K562 (cell line): ENCODE measurements at regions not wholly inside any gene's neighbourhood (a gene's known extent, or its start where the extent isn't known, plus 50 kb on each side); places are given as distances from the start of the nearest gene placed in this dataset.

Source experiments
- ATAC-seq: fragments of 200-7000 bp; cut with Tn5 transposase; 3 replicates; pipeline ENCODE4 v1.9.1; 2020; ENCODE audit warnings: moderate library complexity
- BruUV-seq: library from RNA; stranded (reverse); fragments of 400-500 nt; replicated peaks from 2 replicates; lab custom pipeline; 2021; lab: Mats Ljungman, UMichigan
- CTCF ChIA-PET: fragments of 300-600 bp; formaldehyde crosslinking; extraction: SDS; loops from one replicate; lab custom pipeline; 2021; ENCODE audit warnings: low intra/inter-chr PET ratio; lab: Yijun Ruan, JAX
- POLR2A ChIA-PET: fragments of 300-600, 350-650 bp; sonication (Branson Sonifier 250); formaldehyde crosslinking; extraction: SDS; loops from one replicate; lab custom pipeline; 2021; ENCODE audit warnings: antibody characterized with exemption, inconsistent platforms; lab: Yijun Ruan, JAX
- DNase-seq, 4 experiments: peaks; one replicate each; pipeline versions ENCODE4 v3.0.0 to v3.0.0-alpha.2; 2011 to 2018; ENCODE audit warnings: low spot score in 3 of 4, mixed read lengths in 3 of 4; ENCODE audit errors: extremely low read depth in 1 of 4
- FAIRE-seq: peaks from 2 replicates; lab custom pipeline; 2011; peaks lifted over from hg19 to GRCh38; lab: Jason Lieb, UNC
- H2AFZ ChIP-seq: 2 replicates; pipeline ENCODE4 v1.6.0; 2011; ENCODE audit warnings: low read depth, low read length, control low read depth, inconsistent platforms
- H3K27ac ChIP-seq: fragments of 200-600 bp; 3 replicates; pipeline ENCODE4 v1.8.0; 2011; ENCODE audit warnings: low read depth, mild to moderate bottlenecking, control low read depth, inconsistent platforms, low read length, moderate library complexity, mixed read lengths; ENCODE audit errors: extremely low read depth
- H3K27me3 ChIP-seq, 2 experiments: fragments of 300-600 bp in 1 of 2; 2 replicates in 1 of 2; 3 replicates in 1 of 2; pipeline versions ENCODE4 v1.6.0 to v1.8.0; 2011; ENCODE audit warnings: inconsistent platforms in 2 of 2, low read length in 2 of 2, mild to moderate bottlenecking in 1 of 2, mixed read lengths in 1 of 2, moderate library complexity in 1 of 2; ENCODE audit not compliant: control insufficient read depth in 2 of 2, insufficient read depth in 2 of 2
- H3K36me3 ChIP-seq: fragments of 300-600 bp; 3 replicates; pipeline ENCODE4 v1.8.0; 2011; ENCODE audit warnings: mild to moderate bottlenecking, low read length, inconsistent platforms; ENCODE audit not compliant: control insufficient read depth, insufficient read depth
- H3K4me1 ChIP-seq, 2 experiments: fragments of 200-600 bp in 1 of 2; replicated peaks in 1 of 2; 2 replicates in 1 of 2; 3 replicates in 1 of 2; pipeline versions ENCODE4 v1.5.1 to v1.8.0; 2011; ENCODE audit warnings: inconsistent platforms in 2 of 2, low read length in 2 of 2, mild to moderate bottlenecking in 1 of 2, mixed read lengths in 1 of 2, moderate library complexity in 1 of 2; ENCODE audit not compliant: control insufficient read depth in 2 of 2, insufficient read depth in 2 of 2
- H3K4me2 ChIP-seq: 2 replicates; pipeline ENCODE4 v1.6.1; 2011; ENCODE audit warnings: low read length, control low read depth, inconsistent platforms, mixed read lengths; ENCODE audit not compliant: insufficient read depth
- H3K4me3 ChIP-seq: fragments of 200-600 bp; sonication (generic), shearing (Covaris generic); 2 replicates; pipeline ENCODE4 v1.5.1; 2016; ENCODE audit warnings: control low read depth, inconsistent platforms
- H3K79me2 ChIP-seq: fragments of 200-600 bp; 3 replicates; pipeline ENCODE4 v1.8.0; 2011; ENCODE audit warnings: low read length, inconsistent platforms; ENCODE audit not compliant: control insufficient read depth, insufficient read depth
- H3K9ac ChIP-seq, 2 experiments: 2 replicates each; pipeline versions ENCODE4 v1.6.0 to v1.6.1; 2011; ENCODE audit warnings: low read depth in 2 of 2, low read length in 2 of 2, control low read depth in 1 of 2, inconsistent platforms in 1 of 2, mild to moderate bottlenecking in 1 of 2, mixed read lengths in 1 of 2; ENCODE audit not compliant: insufficient read depth in 1 of 2
- H3K9me1 ChIP-seq: one replicate; pipeline ENCODE4 v1.6.0; 2011; ENCODE audit warnings: inconsistent platforms, mild to moderate bottlenecking, low read length, moderate library complexity; ENCODE audit not compliant: control insufficient read depth, insufficient read depth
- H3K9me3 ChIP-seq: replicated peaks from 2 replicates; pipeline ENCODE4 v1.5.1; 2011; ENCODE audit warnings: low read depth, low read length, inconsistent platforms; ENCODE audit not compliant: control insufficient read depth, insufficient read depth
- H4K20me1 ChIP-seq: replicated peaks from 2 replicates; pipeline ENCODE4 v1.6.1; 2011; ENCODE audit warnings: low read length, inconsistent platforms, mixed read lengths; ENCODE audit not compliant: control insufficient read depth, insufficient read depth
- ATF2 ChIP-seq: sonication (generic); formaldehyde crosslinking; IDR thresholded peaks from 2 replicates; pipeline ENCODE4 v1.8.1; 2022; ENCODE audit warnings: missing genetic modification reagents
- E2F6 ChIP-seq, 2 experiments: IDR thresholded peaks; 2 replicates each; pipeline ENCODE4 v1.6.1; 2011; ENCODE audit warnings: borderline replicate concordance in 1 of 2, control low read depth in 1 of 2, low read depth in 1 of 2, low read length in 1 of 2, mild to moderate bottlenecking in 1 of 2, mixed read lengths in 1 of 2, moderate library complexity in 1 of 2; ENCODE audit not compliant: insufficient read depth in 1 of 2, insufficient read length in 1 of 2, poor library complexity in 1 of 2, severe bottlenecking in 1 of 2; ENCODE audit errors: extremely low read depth in 1 of 2
- ERF ChIP-seq: fragments of 450-650 bp; formaldehyde crosslinking; IDR thresholded peaks from 2 replicates; pipeline ENCODE4 v1.4.0; 2020; ENCODE audit warnings: mild to moderate bottlenecking, mixed read lengths
- NR2C1 ChIP-seq, 2 experiments: fragments of 450-650 bp; IDR thresholded peaks; 2 replicates each; pipeline ENCODE4 v1.6.1; 2017; ENCODE audit warnings: mild to moderate bottlenecking in 2 of 2, antibody characterized with exemption in 1 of 2, inconsistent platforms in 1 of 2, missing compliant biosample characterization in 1 of 2, missing genetic modification characterization in 1 of 2
- PHTF2 ChIP-seq: fragments of 250-450 bp; sonication (Bioruptor Pico); IDR thresholded peaks from 2 replicates; pipeline ENCODE4 v1.5.0; 2021; ENCODE audit warnings: mild to moderate bottlenecking
- ZNF23 ChIP-seq: fragments of 250-450 bp; sonication (Bioruptor Pico); IDR thresholded peaks from 2 replicates; pipeline ENCODE4 v1.4.0; 2020; ENCODE audit warnings: mild to moderate bottlenecking
- WGBS: fragments of 100-300 bp; shearing (Covaris generic); methylation state at CpG from one replicate; pipeline ENCODE4 v1.1.6; 2016; ENCODE audit warnings: low coverage, mixed read lengths; ENCODE audit not compliant: insufficient coverage; ENCODE audit errors: missing lambda C conversion rate; 5-methylcytosine and 5-hydroxymethylcytosine counted together
- in situ Hi-C: fragments of 300-500 bp; cut with MboI; formaldehyde crosslinking; loops from 4 replicates; pipeline ENCODE4 v1.15.0; 2018; ENCODE audit warnings: inconsistent platforms, mixed read lengths
- intact Hi-C: fragments of 100-400 bp; cut with micrococcal nuclease; formaldehyde crosslinking; loops from 2 replicates; pipeline ENCODE4 v1.14.2; 2022
- TF ChIP-seq, protein P1 (sequence below): sonication (generic); formaldehyde crosslinking; IDR thresholded peaks from 2 replicates; pipeline ENCODE4 v1.8.1; 2022; ENCODE audit warnings: missing genetic modification reagents

DNA sequence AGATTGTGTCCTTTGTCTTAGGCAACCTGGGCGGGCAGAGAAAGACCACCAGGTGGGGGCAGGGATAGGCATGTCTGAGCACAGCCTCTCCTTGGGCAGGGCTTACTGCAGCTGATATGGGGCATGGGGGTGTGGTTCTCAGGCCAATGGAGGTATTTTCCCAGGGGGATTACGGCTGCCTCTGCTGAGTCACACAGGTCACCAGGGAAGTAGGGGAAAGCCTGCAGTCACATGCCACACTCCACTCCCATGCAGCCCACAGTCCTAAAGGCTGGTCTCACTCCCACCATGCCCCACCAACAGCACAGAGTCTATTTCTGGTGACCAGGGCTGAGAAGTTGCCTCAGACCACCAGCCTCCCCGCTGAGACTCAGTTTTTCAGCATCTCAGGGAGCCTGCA, 466.4 kb downstream of the DIPK2A start (continued):
- TF ChIP-seq, protein P1, sequence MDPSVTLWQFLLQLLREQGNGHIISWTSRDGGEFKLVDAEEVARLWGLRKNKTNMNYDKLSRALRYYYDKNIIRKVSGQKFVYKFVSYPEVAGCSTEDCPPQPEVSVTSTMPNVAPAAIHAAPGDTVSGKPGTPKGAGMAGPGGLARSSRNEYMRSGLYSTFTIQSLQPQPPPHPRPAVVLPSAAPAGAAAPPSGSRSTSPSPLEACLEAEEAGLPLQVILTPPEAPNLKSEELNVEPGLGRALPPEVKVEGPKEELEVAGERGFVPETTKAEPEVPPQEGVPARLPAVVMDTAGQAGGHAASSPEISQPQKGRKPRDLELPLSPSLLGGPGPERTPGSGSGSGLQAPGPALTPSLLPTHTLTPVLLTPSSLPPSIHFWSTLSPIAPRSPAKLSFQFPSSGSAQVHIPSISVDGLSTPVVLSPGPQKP = no peak
- TF ChIP-seq ZNF23 (CRISPR knock-in tag) (no peak), PHTF2 (CRISPR knock-in tag) (no peak), NR2C1 (IDR thresholded peaks at IDR 0.05) (no peak), NR2C1 (tag; IDR thresholded peaks at IDR 0.05) (no peak)

GRCh38 chr3:144444061-144444460, 472.4 kb downstream of the DIPK2A start:
- ATAC-seq = no peak
- no peak for FAIRE-seq

More at GRCh38 chr3:144444061-144444460, 472.4 kb downstream of the DIPK2A start:
- H3K79me2 ChIP-seq = no peaks in the 10 kb centered on the region
- no peaks in the 10 kb centered on the region for H3K4me1 ChIP-seq
- H3K27ac ChIP-seq = no peak overlapping the region
- 3% methylated on average over 2 of the region's 2 CpGs for WGBS
- no peak for DNase-seq
- no peak overlapping the region for H3K9ac ChIP-seq
- no peaks in the 10 kb centered on the region for H3K9me1 ChIP-seq
- H3K27me3 ChIP-seq = no peaks in the 10 kb centered on the region
- no peaks in the 10 kb centered on the region for H4K20me1 ChIP-seq
- intact Hi-C loops = no loop called here
- no TSS peak for BruUV-seq
- H3K9me3 ChIP-seq = no peaks in the 10 kb centered on the region
- ChIA-PET POLR2A (no interaction called here), CTCF (no interaction called here)
- in situ Hi-C loops = no loop called here
- TF ChIP-seq ERF (CRISPR knock-in tag) = no peak
- no peak for TF ChIP-seq ATF2 (CRISPR knock-in tag)
- no peak for TF ChIP-seq E2F6 (IDR thresholded peaks at IDR 0.05; ENCODE audit: borderline replicate concordance in 1 of 2, extremely low read depth in 1 of 2, insufficient read depth in 1 of 2, insufficient read length in 1 of 2, low read depth in 1 of 2, low read length in 1 of 2, poor library complexity in 1 of 2, severe bottlenecking in 1 of 2)
- H3K36me3 ChIP-seq = no peaks in the 10 kb centered on the region
- no peak overlapping the region for H3K4me3 ChIP-seq
- H3K4me2 ChIP-seq = no peak overlapping the region
- no peak overlapping the region for H2AFZ ChIP-seq
